NCI-H1694 (cell line): ENCODE measurements at regions not wholly inside any gene's neighbourhood (a gene's known extent, or its start where the extent isn't known, plus 50 kb on each side); places are given as distances from the start of the nearest gene placed in this dataset.

ENCODE experiments used
- DNase-seq: peaks from one replicate; lab custom pipeline; 2025; lab: John Stamatoyannopoulos, UW

DNA sequence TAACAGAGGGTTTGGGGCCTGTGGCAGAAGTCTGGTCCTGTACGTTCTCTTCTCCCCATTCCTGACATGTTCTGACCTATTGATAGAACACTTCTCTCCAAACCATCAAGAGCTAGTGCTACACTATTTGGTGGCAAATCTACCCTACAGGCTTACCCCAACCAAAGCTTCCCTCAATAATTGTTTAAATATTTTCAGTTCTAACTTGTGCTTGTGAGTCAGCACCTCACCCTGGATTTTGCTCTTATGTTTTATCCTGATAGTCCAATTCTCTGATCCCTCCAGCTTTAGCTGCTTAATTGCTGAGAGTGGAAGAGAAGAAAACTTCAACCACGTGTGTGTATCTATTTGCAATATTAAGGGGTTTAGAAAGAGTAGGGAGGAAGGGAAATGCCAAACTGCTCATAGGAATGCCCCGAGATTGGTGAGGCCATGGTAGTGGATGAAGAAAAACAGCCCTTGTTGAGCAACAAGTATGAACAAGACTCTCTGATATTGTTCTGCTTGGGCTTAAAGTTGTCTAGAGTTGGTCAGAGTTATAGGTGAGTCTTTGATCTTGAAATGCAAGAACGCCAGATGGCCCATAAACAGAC is 67.8 kb upstream of the PARD3B start:
- no peak for DNase-seq

DNA sequence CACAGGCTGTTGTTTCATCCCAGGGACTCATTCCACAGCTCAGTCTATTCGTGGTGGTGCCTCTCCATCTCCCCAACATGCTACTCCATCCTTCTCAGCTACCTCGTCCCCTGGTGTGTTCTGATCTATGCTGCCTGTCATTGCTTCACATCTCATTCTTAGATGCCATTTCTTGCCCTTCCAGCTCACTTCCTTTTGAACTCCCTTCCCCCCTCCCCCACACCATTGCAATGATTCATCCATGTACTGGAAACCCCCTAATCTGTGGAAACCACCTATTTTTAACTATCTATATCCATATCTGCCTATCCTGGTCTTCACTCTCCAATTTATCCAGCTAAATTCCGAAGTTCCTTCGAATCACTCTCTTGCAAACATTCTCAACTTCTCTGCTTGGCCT is 65.7 kb upstream of the PARD3B start:
- no peak for DNase-seq

DNA sequence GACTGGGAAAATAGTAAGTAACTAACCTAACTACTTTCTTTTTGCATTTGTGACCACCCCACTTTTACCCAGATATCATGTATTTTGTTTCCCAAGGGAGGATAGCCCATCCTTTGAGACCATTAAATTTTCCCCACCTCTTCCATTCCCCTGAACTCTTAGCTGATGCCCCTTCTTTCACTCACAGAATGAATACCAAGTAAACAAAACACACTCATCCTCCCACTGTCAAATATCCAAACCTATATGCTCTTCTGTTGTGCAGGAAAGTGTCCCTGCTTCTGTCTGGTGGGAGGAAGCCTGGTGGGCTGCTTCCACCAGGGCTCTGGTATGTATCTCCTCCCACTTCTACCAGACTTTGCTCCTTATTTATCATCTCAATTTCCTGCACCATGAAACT is 64.6 kb upstream of the PARD3B start:
- DNase-seq: no peak

DNA sequence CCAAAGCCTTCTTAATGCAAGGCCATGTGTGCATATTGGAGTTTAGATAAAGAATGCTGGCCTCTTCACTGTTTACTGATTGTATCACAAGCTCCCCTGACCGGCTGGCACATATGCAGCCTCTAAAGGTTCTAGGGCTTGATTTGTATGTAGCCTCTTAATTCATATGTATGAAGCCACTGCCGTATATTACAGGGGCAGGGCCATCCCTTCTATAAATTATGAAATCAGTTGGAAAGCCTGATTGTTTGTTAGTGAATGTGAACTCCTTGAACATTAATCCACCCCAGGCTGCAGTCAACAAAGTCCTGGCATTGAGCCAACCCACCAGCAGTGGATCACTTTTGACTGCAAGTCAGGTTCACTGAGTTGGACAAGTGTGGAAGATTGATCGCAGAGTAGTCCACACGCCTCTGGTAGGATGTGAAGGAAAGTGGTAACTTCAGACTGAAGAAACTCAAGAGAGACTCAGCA is 61.6 kb upstream of the PARD3B start:
- no peak for DNase-seq

DNA sequence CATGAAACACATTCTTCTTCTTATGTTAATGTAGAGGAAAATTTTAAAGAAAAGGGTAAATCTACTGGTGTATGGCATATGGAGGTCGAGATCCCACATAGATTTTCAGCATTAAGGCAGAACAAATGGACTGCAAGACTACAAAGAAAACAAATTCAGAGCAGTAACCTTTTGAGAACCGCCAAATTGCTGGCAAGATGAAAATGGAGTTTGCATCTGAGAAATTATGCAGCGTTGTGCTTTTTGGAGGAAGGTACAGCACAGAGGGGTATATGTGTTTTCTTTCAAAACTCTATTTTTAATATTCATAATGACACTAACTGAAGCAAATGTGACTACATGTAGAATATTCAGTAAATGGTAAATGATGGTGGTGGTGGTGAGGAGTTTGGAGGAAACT is 59.0 kb upstream of the PARD3B start:
- no peak for DNase-seq

DNA sequence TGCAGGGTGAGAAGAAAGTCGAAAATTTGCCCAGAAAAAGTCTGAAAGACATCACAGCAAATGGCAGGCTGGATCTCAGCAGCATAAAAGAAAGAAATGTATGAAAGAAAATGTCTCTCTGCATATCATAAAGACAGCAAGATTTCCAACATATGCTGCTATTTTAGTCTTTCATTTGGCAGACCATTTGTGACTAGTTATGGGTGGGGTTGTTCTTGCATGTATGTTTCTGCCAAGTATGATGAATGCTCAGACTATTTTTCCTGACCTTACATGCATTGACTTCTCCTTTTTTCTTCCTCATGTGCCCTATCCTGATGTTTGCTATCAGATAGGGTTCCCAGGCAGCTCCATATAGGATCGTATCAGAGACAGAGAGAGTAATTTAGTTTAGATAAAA is 58.5 kb upstream of the PARD3B start:
- DNase-seq: no peak

DNA sequence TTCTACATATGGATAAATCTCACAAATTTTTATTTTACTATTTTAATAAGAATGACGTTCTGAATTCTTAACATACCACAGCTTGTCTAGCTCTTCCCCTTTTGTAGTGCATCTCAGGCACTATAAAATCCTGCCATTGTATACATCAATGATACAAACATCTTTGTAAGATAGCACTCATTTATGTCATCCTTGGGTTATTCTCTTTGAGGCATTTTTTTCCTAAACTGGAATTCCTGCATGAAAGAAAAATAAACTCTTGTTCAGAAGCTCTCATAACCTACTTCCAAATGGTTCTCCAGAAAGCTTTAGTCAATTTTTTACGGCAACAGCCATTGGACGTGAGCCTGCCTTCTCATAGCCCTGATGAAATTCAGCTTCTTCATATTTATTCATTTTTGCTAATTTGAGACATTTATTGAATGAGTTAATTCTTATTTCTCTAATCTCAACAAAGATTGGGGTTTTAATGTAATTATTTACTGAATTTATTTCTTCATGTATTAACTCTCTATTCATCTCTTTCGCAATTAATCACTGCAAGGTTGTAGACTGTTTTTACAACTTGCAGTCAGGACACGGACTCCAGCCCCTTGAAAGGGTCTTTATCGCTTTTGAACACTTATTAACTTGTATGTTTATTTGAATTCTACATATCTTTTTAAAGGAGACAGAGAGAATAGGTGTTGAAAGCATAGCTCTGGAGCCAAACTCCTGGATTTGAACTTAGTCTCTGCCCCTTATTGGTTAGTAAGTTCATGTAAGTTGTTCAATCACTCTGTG is 57.6 kb upstream of the PARD3B start:
- DNase-seq: no peak

DNA sequence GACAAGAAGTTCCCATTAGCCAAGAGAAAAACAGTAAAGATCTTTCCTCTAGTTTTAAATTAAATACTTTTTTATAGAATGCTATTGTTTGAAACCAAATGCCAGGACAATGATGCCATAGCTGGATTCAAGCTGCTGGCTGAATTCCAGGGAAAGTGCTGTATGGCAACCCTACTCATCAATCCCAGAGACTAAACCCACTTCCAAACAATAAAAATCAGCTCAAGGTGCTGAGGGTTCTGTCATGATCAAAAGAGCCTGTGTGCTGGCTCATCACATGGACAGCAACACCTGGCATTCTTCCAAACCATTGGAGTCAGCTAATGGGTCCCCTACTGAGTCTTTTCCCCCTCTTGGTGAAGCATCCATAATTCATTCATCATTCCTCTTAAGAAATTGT is 53.7 kb upstream of the PARD3B start:
- no peak for DNase-seq

DNA sequence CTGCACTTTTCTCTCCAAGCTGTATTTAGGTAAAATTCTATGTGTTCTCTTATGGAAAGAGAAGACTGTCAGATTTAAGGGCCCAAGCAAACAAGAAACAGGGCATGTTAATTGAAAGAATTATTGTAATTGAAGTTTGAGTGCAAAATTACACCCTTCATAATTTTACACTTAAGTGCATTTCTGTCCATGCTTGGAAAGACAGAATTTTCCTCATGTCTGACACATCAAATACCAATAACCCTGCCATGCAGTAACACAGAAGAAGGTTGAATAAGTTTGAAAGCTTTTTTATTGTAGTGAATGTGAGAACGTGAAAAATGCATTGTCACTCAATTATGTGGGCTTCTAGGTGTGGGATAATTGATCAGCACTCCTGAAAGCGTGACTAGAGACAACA is 52.9 kb upstream of the PARD3B start:
- no peak for DNase-seq

DNA sequence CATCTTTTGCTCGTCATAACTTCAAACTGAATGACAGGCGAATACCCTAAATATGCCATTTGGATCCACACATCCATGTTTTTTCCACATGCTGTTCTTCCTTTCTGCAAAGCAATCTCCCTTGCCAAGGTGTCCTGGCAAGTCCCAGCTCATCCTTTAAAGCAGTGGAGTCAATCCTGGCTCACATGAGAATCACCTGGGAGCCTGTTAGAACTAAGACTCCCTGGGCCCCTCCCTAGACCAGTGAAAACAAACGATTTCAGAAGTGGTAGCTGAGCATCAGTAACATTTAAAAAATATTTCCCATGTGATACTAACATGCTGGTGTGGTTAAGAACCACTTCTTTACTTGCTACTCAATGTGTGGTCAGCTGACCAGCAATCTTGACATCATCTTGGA is 50.6 kb upstream of the PARD3B start:
- DNase-seq: no peak

DNA sequence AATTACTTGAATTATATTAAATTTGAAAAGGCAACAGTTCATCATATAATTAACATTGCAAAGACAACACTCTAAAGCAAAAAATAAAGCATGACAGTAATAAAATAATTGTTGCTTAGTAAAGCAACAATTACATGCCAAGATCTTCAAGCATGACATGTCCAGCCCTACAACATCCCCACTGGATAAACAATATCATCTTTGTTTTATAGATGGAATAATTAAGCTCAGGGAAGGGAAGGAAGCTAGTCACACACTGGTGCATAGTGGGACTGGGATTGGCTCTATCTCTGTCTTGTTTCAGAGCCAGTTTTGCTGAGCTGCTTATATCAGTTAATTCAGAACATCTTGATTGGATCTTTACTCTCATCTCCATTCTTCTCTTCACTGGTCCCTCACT is 49.9 kb upstream of the PARD3B start:
- DNase-seq: no peak
